ENCODE measurements at regions not wholly inside any gene's neighbourhood (a gene's known extent, or its start where the extent isn't known, plus 50 kb on each side); places are given as distances from the start of the nearest gene placed in this dataset.
"Not testable (repeated sequence)": the region's sequence is repeated elsewhere in the genome, so short reads cannot be mapped to it uniquely, and the experiment has no call there.

DNA sequence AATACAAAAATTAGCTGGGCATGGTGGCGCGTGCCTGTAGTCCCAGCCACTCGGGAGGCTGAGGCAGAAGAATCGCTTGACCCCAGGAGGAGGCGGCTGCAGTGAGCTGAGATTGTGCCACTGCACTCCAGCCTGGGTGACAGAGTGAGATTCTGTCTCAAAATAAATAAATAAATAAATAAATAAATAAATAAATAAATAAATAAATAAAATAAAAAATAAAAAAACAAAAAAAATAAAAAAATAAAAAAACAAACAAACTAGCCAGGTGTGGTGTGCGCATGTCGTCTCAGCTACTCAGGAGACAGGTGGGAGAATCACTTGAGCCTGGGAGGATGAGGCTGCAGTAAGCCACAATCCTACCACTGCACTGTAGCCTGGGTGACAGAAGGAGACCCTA, 175.4 kb downstream of the C9orf152 start:
- not testable (repeated sequence) for TF ChIP-seq RELA (IDR thresholded peaks at IDR 0.05; ENCODE audit: borderline replicate concordance, partially characterized antibody); GABPA (IDR thresholded peaks at IDR 0.05; ENCODE audit: low read depth); NFYB (IDR thresholded peaks at IDR 0.05; ENCODE audit: insufficient read depth, low read depth, low read length); FOS (IDR thresholded peaks at IDR 0.05; ENCODE audit: borderline replicate concordance, extremely low read depth, insufficient read length); EP300 (IDR thresholded peaks at IDR 0.05; ENCODE audit: borderline replicate concordance in 1 of 2, control insufficient read depth in 1 of 2, low read depth in 2 of 2, low read length in 2 of 2); EZH2 (IDR thresholded peaks at IDR 0.05; ENCODE audit: borderline replicate concordance, control insufficient read depth, low read depth, low read length); RAD21 (IDR thresholded peaks at IDR 0.05; ENCODE audit: insufficient read depth, low read depth, low read length); POLR2A (IDR thresholded peaks at IDR 0.05; ENCODE audit: low read depth, low read length); TARDBP (IDR thresholded peaks at IDR 0.05; ENCODE audit: borderline replicate concordance)
- TF ChIP-seq, protein P1, sequence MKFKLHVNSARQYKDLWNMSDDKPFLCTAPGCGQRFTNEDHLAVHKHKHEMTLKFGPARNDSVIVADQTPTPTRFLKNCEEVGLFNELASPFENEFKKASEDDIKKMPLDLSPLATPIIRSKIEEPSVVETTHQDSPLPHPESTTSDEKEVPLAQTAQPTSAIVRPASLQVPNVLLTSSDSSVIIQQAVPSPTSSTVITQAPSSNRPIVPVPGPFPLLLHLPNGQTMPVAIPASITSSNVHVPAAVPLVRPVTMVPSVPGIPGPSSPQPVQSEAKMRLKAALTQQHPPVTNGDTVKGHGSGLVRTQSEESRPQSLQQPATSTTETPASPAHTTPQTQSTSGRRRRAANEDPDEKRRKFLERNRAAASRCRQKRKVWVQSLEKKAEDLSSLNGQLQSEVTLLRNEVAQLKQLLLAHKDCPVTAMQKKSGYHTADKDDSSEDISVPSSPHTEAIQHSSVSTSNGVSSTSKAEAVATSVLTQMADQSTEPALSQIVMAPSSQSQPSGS (IDR thresholded peaks at IDR 0.05; ENCODE audit: low read length), result not testable (repeated sequence)
- TF ChIP-seq, protein P2, sequence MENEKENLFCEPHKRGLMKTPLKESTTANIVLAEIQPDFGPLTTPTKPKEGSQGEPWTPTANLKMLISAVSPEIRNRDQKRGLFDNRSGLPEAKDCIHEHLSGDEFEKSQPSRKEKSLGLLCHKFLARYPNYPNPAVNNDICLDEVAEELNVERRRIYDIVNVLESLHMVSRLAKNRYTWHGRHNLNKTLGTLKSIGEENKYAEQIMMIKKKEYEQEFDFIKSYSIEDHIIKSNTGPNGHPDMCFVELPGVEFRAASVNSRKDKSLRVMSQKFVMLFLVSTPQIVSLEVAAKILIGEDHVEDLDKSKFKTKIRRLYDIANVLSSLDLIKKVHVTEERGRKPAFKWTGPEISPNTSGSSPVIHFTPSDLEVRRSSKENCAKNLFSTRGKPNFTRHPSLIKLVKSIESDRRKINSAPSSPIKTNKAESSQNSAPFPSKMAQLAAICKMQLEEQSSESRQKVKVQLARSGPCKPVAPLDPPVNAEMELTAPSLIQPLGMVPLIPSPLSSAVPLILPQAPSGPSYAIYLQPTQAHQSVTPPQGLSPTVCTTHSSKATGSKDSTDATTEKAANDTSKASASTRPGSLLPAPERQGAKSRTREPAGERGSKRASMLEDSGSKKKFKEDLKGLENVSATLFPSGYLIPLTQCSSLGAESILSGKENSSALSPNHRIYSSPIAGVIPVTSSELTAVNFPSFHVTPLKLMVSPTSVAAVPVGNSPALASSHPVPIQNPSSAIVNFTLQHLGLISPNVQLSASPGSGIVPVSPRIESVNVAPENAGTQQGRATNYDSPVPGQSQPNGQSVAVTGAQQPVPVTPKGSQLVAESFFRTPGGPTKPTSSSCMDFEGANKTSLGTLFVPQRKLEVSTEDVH (IDR thresholded peaks at IDR 0.05; ENCODE audit: low read depth, partially characterized antibody), result not testable (repeated sequence)
- TF ChIP-seq, protein P3, sequence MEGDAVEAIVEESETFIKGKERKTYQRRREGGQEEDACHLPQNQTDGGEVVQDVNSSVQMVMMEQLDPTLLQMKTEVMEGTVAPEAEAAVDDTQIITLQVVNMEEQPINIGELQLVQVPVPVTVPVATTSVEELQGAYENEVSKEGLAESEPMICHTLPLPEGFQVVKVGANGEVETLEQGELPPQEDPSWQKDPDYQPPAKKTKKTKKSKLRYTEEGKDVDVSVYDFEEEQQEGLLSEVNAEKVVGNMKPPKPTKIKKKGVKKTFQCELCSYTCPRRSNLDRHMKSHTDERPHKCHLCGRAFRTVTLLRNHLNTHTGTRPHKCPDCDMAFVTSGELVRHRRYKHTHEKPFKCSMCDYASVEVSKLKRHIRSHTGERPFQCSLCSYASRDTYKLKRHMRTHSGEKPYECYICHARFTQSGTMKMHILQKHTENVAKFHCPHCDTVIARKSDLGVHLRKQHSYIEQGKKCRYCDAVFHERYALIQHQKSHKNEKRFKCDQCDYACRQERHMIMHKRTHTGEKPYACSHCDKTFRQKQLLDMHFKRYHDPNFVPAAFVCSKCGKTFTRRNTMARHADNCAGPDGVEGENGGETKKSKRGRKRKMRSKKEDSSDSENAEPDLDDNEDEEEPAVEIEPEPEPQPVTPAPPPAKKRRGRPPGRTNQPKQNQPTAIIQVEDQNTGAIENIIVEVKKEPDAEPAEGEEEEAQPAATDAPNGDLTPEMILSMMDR (IDR thresholded peaks at IDR 0.05 in 2 of 3, conservative IDR thresholded peaks at IDR 0.05 in 1 of 3; ENCODE audit: control insufficient read depth in 2 of 3, extremely low read depth in 1 of 3, insufficient read depth in 1 of 3, low read depth in 3 of 3, low read length in 3 of 3), result not testable (repeated sequence)
